Left ventricle myocardium inferior (tissue), 1 donor: ENCODE measurements at regions not wholly inside any gene's neighbourhood (a gene's known extent, or its start where the extent isn't known, plus 50 kb on each side); places are given as distances from the start of the nearest gene placed in this dataset.

Experiments
- DNase-seq: peaks from one replicate; pipeline ENCODE4 v3.0.0-alpha.2; 2020
- H3K27ac ChIP-seq: fragments of 200-600 bp; replicated peaks from 2 replicates; pipeline ENCODE4 v1.8.0; 2021
- H3K27me3 ChIP-seq: fragments of 200-600 bp; 2 replicates; pipeline ENCODE4 v1.8.0; 2021; ENCODE audit warnings: low read depth
- H3K36me3 ChIP-seq: fragments of 200-600 bp; 2 replicates; pipeline ENCODE4 v1.8.0; 2021
- H3K4me1 ChIP-seq: fragments of 200-600 bp; 2 replicates; pipeline ENCODE4 v1.8.0; 2021
- H3K4me3 ChIP-seq: fragments of 200-600 bp; 2 replicates; pipeline ENCODE4 v1.8.0; 2021; ENCODE audit warnings: mild to moderate bottlenecking, moderate library complexity
- H3K9me3 ChIP-seq: fragments of 200-600 bp; replicated peaks from 2 replicates; pipeline ENCODE4 v1.8.0; 2021
- CTCF ChIP-seq: fragments of 200-600 bp; IDR thresholded peaks from 2 replicates; pipeline ENCODE4 v1.8.0; 2021; ENCODE audit warnings: antibody characterized with exemption, mild to moderate bottlenecking, borderline replicate concordance
- intact Hi-C: fragments of 100-400 bp; cut with micrococcal nuclease; formaldehyde crosslinking; loops from one replicate; pipeline ENCODE4 v1.11.0; 2022
- donor health status: DM: no; HTN: yes; CAD: no; lungs with severe emphysema.

GRCh38 chr3:62999158-62999557 is 123.9 kb upstream of the CADPS start:
- Histone ChIP-seq H3K4me1 (no peaks in the 10 kb centered on the region), H3K36me3 (no peaks in the 10 kb centered on the region), H3K27ac (no peak overlapping the region), H3K9me3 (peaks cover 18% of the 10 kb centered on the region), H3K27me3 (peaks cover 2% of the 10 kb centered on the region), H3K4me3 (no peak overlapping the region)
- TF ChIP-seq CTCF = no peak
- DNase-seq = no peak
- intact Hi-C loops = no loop called here

- H3K4me1 ChIP-seq = no peaks in the 10 kb centered on the region
- TF ChIP-seq CTCF = no peak
- H3K27ac ChIP-seq = no peak overlapping the region
- H3K9me3 ChIP-seq = peaks cover 18% of the 10 kb centered on the region
- H3K36me3 ChIP-seq = no peaks in the 10 kb centered on the region
- intact Hi-C loops = no loop called here
- no peak for DNase-seq
- no peak overlapping the region for H3K4me3 ChIP-seq
- H3K27me3 ChIP-seq = no peaks in the 10 kb centered on the region
These were observed 124.6 kb upstream of the CADPS start for GRCh38 chr3:62999791-63000190.

GRCh38 chr3:63004448-63004847 is 129.2 kb upstream of the CADPS start:
- intact Hi-C loops = no loop called here
- H3K4me3 ChIP-seq = no peak overlapping the region
- TF ChIP-seq CTCF = no peak

GRCh38 chr3:63015614-63016309 is 140.5 kb upstream of the CADPS start:
- Histone ChIP-seq H3K4me1 (no peaks in the 10 kb centered on the region), H3K27ac (no peak overlapping the region), H3K4me3 (no peak overlapping the region), H3K27me3 (no peaks in the 10 kb centered on the region), H3K36me3 (no peaks in the 10 kb centered on the region), H3K9me3 (no peaks in the 10 kb centered on the region)
- intact Hi-C loops = no loop called here
- no peak for TF ChIP-seq CTCF
- DNase-seq = no peak

More at GRCh38 chr3:63004448-63004847, 129.2 kb upstream of the CADPS start:
- no peak for DNase-seq
- Histone ChIP-seq H3K4me1 (no peaks in the 10 kb centered on the region), H3K27ac (no peak overlapping the region), H3K9me3 (peaks cover 13% of the 10 kb centered on the region), H3K36me3 (no peaks in the 10 kb centered on the region), H3K27me3 (no peaks in the 10 kb centered on the region)

- intact Hi-C loops = no loop called here
- H3K9me3 ChIP-seq = no peaks in the 10 kb centered on the region
- DNase-seq = no peak
- H3K4me1 ChIP-seq = no peaks in the 10 kb centered on the region
- TF ChIP-seq CTCF = no peak
- no peak overlapping the region for H3K4me3 ChIP-seq
- no peak overlapping the region for H3K27ac ChIP-seq
- H3K36me3 ChIP-seq = no peaks in the 10 kb centered on the region
- H3K27me3 ChIP-seq = no peaks in the 10 kb centered on the region
These were observed 146.9 kb upstream of the CADPS start for GRCh38 chr3:63022114-63022513.

GRCh38 chr3:63026722-63027121 is 151.5 kb upstream of the CADPS start:
- H3K27me3 ChIP-seq = no peaks in the 10 kb centered on the region
- intact Hi-C loops = no loop called here
- no peak for DNase-seq
- no peak for TF ChIP-seq CTCF
- H3K4me3 ChIP-seq = no peak overlapping the region
- no peaks in the 10 kb centered on the region for H3K4me1 ChIP-seq
- no peaks in the 10 kb centered on the region for H3K36me3 ChIP-seq
- no peaks in the 10 kb centered on the region for H3K9me3 ChIP-seq
- H3K27ac ChIP-seq = no peak overlapping the region
